MCF 10A (cell line): ENCODE measurements at regions not wholly inside any gene's neighbourhood (a gene's known extent, or its start where the extent isn't known, plus 50 kb on each side); places are given as distances from the start of the nearest gene placed in this dataset.

ENCODE experiments used
- BruUV-seq: library from RNA; stranded (reverse); fragments of 400-500 nt; replicated peaks from 2 replicates; lab custom pipeline; 2021; lab: Mats Ljungman, UMichigan
- CTCF ChIA-PET: fragments of 300-600 bp; sonication (Branson Sonifier 250); formaldehyde crosslinking; extraction: SDS; loops from one replicate; lab custom pipeline; 2021; ENCODE audit warnings: antibody characterized with exemption, inconsistent platforms; lab: Yijun Ruan, JAX
- POLR2A ChIA-PET: fragments of 300-600, 350-650 bp; sonication (Branson Sonifier 250); formaldehyde crosslinking; extraction: SDS; loops from one replicate; lab custom pipeline; 2020; ENCODE audit warnings: antibody characterized with exemption, inconsistent platforms; lab: Yijun Ruan, JAX
- DNase-seq: peaks from one replicate; pipeline ENCODE4 v3.0.0-alpha.2; 2018; ENCODE audit not compliant: unreplicated experiment
- H3K27ac Mint-ChIP-seq: one replicate; pipeline ENCODE4 v1.8.0; 2022; ENCODE audit warnings: mild to moderate bottlenecking, low read depth, mixed read lengths; ENCODE audit not compliant: unreplicated experiment
- H3K27me3 Mint-ChIP-seq: one replicate; pipeline ENCODE4 v1.8.0; 2022; ENCODE audit warnings: mixed read lengths; ENCODE audit not compliant: insufficient read depth, unreplicated experiment
- H3K36me3 Mint-ChIP-seq: one replicate; pipeline ENCODE4 v1.8.0; 2022; ENCODE audit warnings: mild to moderate bottlenecking, moderate library complexity, mixed read lengths; ENCODE audit not compliant: insufficient read depth, unreplicated experiment
- H3K4me1 Mint-ChIP-seq: one replicate; pipeline ENCODE4 v1.8.0; 2022; ENCODE audit warnings: mixed read lengths; ENCODE audit not compliant: insufficient read depth, unreplicated experiment
- H3K4me3 Mint-ChIP-seq: one replicate; pipeline ENCODE4 v1.8.0; 2022; ENCODE audit warnings: mild to moderate bottlenecking, moderate library complexity, mixed read lengths; ENCODE audit not compliant: unreplicated experiment
- H3K9me3 Mint-ChIP-seq: one replicate; pipeline ENCODE4 v1.8.0; 2022; ENCODE audit warnings: mixed read lengths; ENCODE audit not compliant: unreplicated experiment
- CTCF ChIP-seq: fragments of 200-600 bp; IDR thresholded peaks from one replicate; pipeline ENCODE4 v1.8.0; 2022; ENCODE audit warnings: antibody characterized with exemption, mild to moderate bottlenecking; ENCODE audit not compliant: unreplicated experiment
- intact Hi-C: fragments of 100-400 bp; cut with micrococcal nuclease; formaldehyde crosslinking; loops from 2 replicates; pipeline ENCODE4 v1.14.1; 2022

- H3K4me1 Mint-ChIP-seq = no peaks in the 10 kb centered on the region
- DNase-seq = no peak
- BruUV-seq = no TSS peak
- POLR2A ChIA-PET = no interaction called here
- TF ChIP-seq CTCF = no peak
- no peaks in the 10 kb centered on the region for H3K9me3 Mint-ChIP-seq
- H3K36me3 Mint-ChIP-seq = no peaks in the 10 kb centered on the region
- intact Hi-C loops = no loop called here
- H3K27me3 Mint-ChIP-seq = no peaks in the 10 kb centered on the region
- CTCF ChIA-PET = no interaction called here
- no peak overlapping the region for H3K4me3 Mint-ChIP-seq
- no peak overlapping the region for H3K27ac Mint-ChIP-seq
Observed at GRCh38 chr5:89695371-89695770, 714.2 kb downstream of the CETN3 start.

- no peaks in the 10 kb centered on the region for H3K4me1 Mint-ChIP-seq
- no peak overlapping the region for H3K4me3 Mint-ChIP-seq
- BruUV-seq = no TSS peak
- no peaks in the 10 kb centered on the region for H3K9me3 Mint-ChIP-seq
- H3K36me3 Mint-ChIP-seq = no peaks in the 10 kb centered on the region
- ChIA-PET CTCF (no interaction called here), POLR2A (no interaction called here)
- H3K27me3 Mint-ChIP-seq = no peaks in the 10 kb centered on the region
- DNase-seq = no peak
- intact Hi-C loops = no loop called here
- no peak for TF ChIP-seq CTCF
- no peak overlapping the region for H3K27ac Mint-ChIP-seq
Observed at GRCh38 chr5:89694026-89694550, 715.5 kb downstream of the CETN3 start.

GRCh38 chr5:89690331-89690730 is 719.2 kb downstream of the CETN3 start:
- Mint-ChIP-seq H3K4me1 (no peaks in the 10 kb centered on the region), H3K27ac (no peak overlapping the region), H3K4me3 (no peak overlapping the region), H3K9me3 (no peaks in the 10 kb centered on the region), H3K36me3 (no peaks in the 10 kb centered on the region), H3K27me3 (no peaks in the 10 kb centered on the region)
- CTCF ChIA-PET = no interaction called here
- intact Hi-C loops = no loop called here
- DNase-seq = no peak
- POLR2A ChIA-PET = no interaction called here
- no TSS peak for BruUV-seq
- no peak for TF ChIP-seq CTCF

- Mint-ChIP-seq H3K27me3 (no peaks in the 10 kb centered on the region), H3K4me3 (no peak overlapping the region), H3K36me3 (no peaks in the 10 kb centered on the region), H3K9me3 (no peaks in the 10 kb centered on the region), H3K4me1 (no peaks in the 10 kb centered on the region), H3K27ac (no peak overlapping the region)
- no peak for TF ChIP-seq CTCF
- no peak for DNase-seq
- POLR2A ChIA-PET = no interaction called here
- BruUV-seq = no TSS peak
- intact Hi-C loops = no loop called here
- CTCF ChIA-PET = interaction anchor here (0.6 kb wide), 1 partner anchor 166 kb away, joined by 4 read pairs; no protein-coding TSS in a partner anchor
Observed at GRCh38 chr5:89686081-89686765, 723.3 kb downstream of the CETN3 start.
